Neuronal stem cell (in vitro differentiated cells): ENCODE measurements at regions not wholly inside any gene's neighbourhood (a gene's known extent, or its start where the extent isn't known, plus 50 kb on each side); places are given as distances from the start of the nearest gene placed in this dataset.
A peak's percentile ranks its signal among the peaks of the same experiment; 100 is the strongest.

Experiments
- DNase-seq: peaks from one replicate; pipeline ENCODE4 v3.0.0-alpha.2; 2013; ENCODE audit warnings: low spot score
- H2AFZ ChIP-seq: one replicate; pipeline ENCODE4 v1.6.1; 2013; ENCODE audit warnings: mild to moderate bottlenecking, low read length, inconsistent platforms
- H2AK5ac ChIP-seq: 2 replicates; pipeline ENCODE4 v1.6.1; 2013; ENCODE audit warnings: low read depth, mild to moderate bottlenecking, inconsistent platforms, low read length, moderate library complexity, mixed read lengths
- H2BK120ac ChIP-seq: 2 replicates; pipeline ENCODE4 v1.6.1; 2013; ENCODE audit warnings: low read depth, mild to moderate bottlenecking, inconsistent platforms, low read length, moderate library complexity, mixed read lengths
- H2BK12ac ChIP-seq: one replicate; pipeline ENCODE4 v1.6.1; 2013; ENCODE audit warnings: low read length, inconsistent platforms
- H2BK15ac ChIP-seq: 2 replicates; pipeline ENCODE4 v1.6.1; 2013; ENCODE audit warnings: mild to moderate bottlenecking, low read length, inconsistent platforms, mixed read lengths
- H2BK5ac ChIP-seq: one replicate; pipeline ENCODE4 v1.6.1; 2013; ENCODE audit warnings: inconsistent platforms, mild to moderate bottlenecking, low read length, moderate library complexity
- H3K14ac ChIP-seq: one replicate; pipeline ENCODE4 v1.6.1; 2013; ENCODE audit warnings: low read length, inconsistent platforms
- H3K18ac ChIP-seq: 2 replicates; pipeline ENCODE4 v1.6.1; 2013; ENCODE audit warnings: low read length, inconsistent platforms
- H3K23ac ChIP-seq: 2 replicates; pipeline ENCODE4 v1.6.1; 2013; ENCODE audit warnings: low read depth, mild to moderate bottlenecking, mixed read lengths, low read length, inconsistent platforms; ENCODE audit not compliant: poor library complexity
- H3K27ac ChIP-seq: replicated peaks from 3 replicates; pipeline ENCODE4 v1.5.1; 2013; ENCODE audit warnings: low read length, inconsistent platforms
- H3K27me3 ChIP-seq, 3 experiments: 2 replicates each; pipeline ENCODE4 v1.6.1; 2013; ENCODE audit warnings: low read length in 3 of 3, mild to moderate bottlenecking in 2 of 3, inconsistent platforms in 1 of 3, low read depth in 1 of 3, mixed read lengths in 1 of 3, moderate library complexity in 1 of 3; ENCODE audit not compliant: control insufficient read depth in 3 of 3, insufficient read depth in 3 of 3
- H3K36me3 ChIP-seq, 2 donors: replicated peaks in 1 of 2; 2 replicates each; pipeline ENCODE4 v1.6.1; 2013; ENCODE audit warnings: low read length in 2 of 2; ENCODE audit not compliant: control insufficient read depth in 2 of 2, insufficient read depth in 2 of 2
- H3K4ac ChIP-seq: 2 replicates; pipeline ENCODE4 v1.6.1; 2013; ENCODE audit warnings: inconsistent platforms, mild to moderate bottlenecking, low read length, moderate library complexity
- H3K4me1 ChIP-seq, 2 donors: 1 replicate in 1 of 2; 2 replicates in 1 of 2; pipeline ENCODE4 v1.6.1; 2013; ENCODE audit warnings: low read length in 2 of 2, low read depth in 1 of 2; ENCODE audit not compliant: control insufficient read depth in 2 of 2, insufficient read depth in 1 of 2
- H3K4me2 ChIP-seq: one replicate; pipeline ENCODE4 v1.6.1; 2013; ENCODE audit warnings: mild to moderate bottlenecking, low read length, inconsistent platforms; ENCODE audit not compliant: insufficient read depth, poor library complexity, severe bottlenecking
- H3K4me3 ChIP-seq, 2 donors: 2 replicates each; pipeline ENCODE4 v1.5.1; 2013; ENCODE audit warnings: low read length in 2 of 2, mild to moderate bottlenecking in 2 of 2, inconsistent platforms in 1 of 2, moderate library complexity in 1 of 2
- H3K79me1 ChIP-seq: one replicate; pipeline ENCODE4 v1.6.1; 2013; ENCODE audit warnings: low read depth, mild to moderate bottlenecking, inconsistent platforms, low read length, moderate library complexity
- H3K9ac ChIP-seq: one replicate; pipeline ENCODE4 v1.6.1; 2013; ENCODE audit warnings: mild to moderate bottlenecking, low read depth, low read length, inconsistent platforms; ENCODE audit not compliant: poor library complexity
- H3K9me3 ChIP-seq, 2 donors: replicated peaks in 1 of 2; 2 replicates each; pipeline versions ENCODE3 to v1.6.1; 2013; ENCODE audit warnings: low read length in 2 of 2, mild to moderate bottlenecking in 2 of 2, inconsistent platforms in 1 of 2, low read depth in 1 of 2, mixed read lengths in 1 of 2, moderate library complexity in 1 of 2; ENCODE audit not compliant: control insufficient read depth in 2 of 2, insufficient read depth in 1 of 2
- H4K8ac ChIP-seq: one replicate; pipeline ENCODE4 v1.6.1; 2013; ENCODE audit warnings: low read depth, mild to moderate bottlenecking, inconsistent platforms, low read length, moderate library complexity
- H4K91ac ChIP-seq: one replicate; pipeline ENCODE4 v1.6.1; 2013; ENCODE audit warnings: low read length, low read depth, mild to moderate bottlenecking, inconsistent platforms; ENCODE audit not compliant: poor library complexity
- WGBS, 2 donors: extraction: QIAGEN DNeasy Blood & Tissue Kit; methylation state at CpG; one replicate each; pipeline ENCODE4 v1.1.7; 2013; ENCODE audit warnings: missing lambda C conversion rate in 2 of 2, mixed read lengths in 1 of 2; ENCODE audit not compliant: insufficient read length in 2 of 2, insufficient replicate concordance in 1 of 2; ENCODE audit errors: extremely low coverage in 2 of 2; 5-methylcytosine and 5-hydroxymethylcytosine counted together

- H3K23ac ChIP-seq, result no peak overlapping the region
- no CpG with 5 or more reads among the region's 6 CpGs for WGBS, 2 donors
- H2AFZ ChIP-seq, result no peak overlapping the region
- no peak overlapping the region for H4K91ac ChIP-seq
- H3K27me3 ChIP-seq, result no peaks in the 10 kb centered on the region
- no peak overlapping the region for H4K8ac ChIP-seq
- no peaks in the 10 kb centered on the region for H3K9me3 ChIP-seq
- H3K4me2 ChIP-seq, result no peak overlapping the region
- H3K27ac ChIP-seq, result no peak overlapping the region
- no peak for DNase-seq
- no peak overlapping the region for H3K14ac ChIP-seq
- H2AK5ac ChIP-seq, result no peak overlapping the region
- H3K36me3 ChIP-seq, result no peaks in the 10 kb centered on the region
- no peak overlapping the region for H3K9ac ChIP-seq
- H3K18ac ChIP-seq, result no peak overlapping the region
- no peak overlapping the region for H2BK120ac ChIP-seq
- no peaks in the 10 kb centered on the region for H3K79me1 ChIP-seq
- no peak overlapping the region for H2BK5ac ChIP-seq
- H3K4ac ChIP-seq, result no peak overlapping the region
- no peak overlapping the region for H2BK15ac ChIP-seq
- H3K4me1 ChIP-seq, result no peaks in the 10 kb centered on the region
- no peak overlapping the region for H3K4me3 ChIP-seq
- H2BK12ac ChIP-seq, result no peak overlapping the region
These were observed 247.7 kb upstream of the RFX3 start for GRCh38 chr9:3773362-3774060.

GRCh38 chr9:3769646-3770045, 243.8 kb upstream of the RFX3 start:
- H3K14ac ChIP-seq, result no peak overlapping the region
- H4K91ac ChIP-seq, result no peak overlapping the region
- no peak overlapping the region for H2AFZ ChIP-seq
- H4K8ac ChIP-seq, result no peak overlapping the region
- H3K27ac ChIP-seq, result no peak overlapping the region
- WGBS, 2 donors, result no CpG with 5 or more reads among the region's 4 CpGs
- no peaks in the 10 kb centered on the region for H3K27me3 ChIP-seq
- H3K4ac ChIP-seq, result no peak overlapping the region
- H3K79me1 ChIP-seq, result no peaks in the 10 kb centered on the region
- H3K23ac ChIP-seq, result no peak overlapping the region
- no peak overlapping the region for H2BK5ac ChIP-seq
- no peak overlapping the region for H2AK5ac ChIP-seq
- H3K4me2 ChIP-seq, result no peak overlapping the region
- no peak overlapping the region for H2BK15ac ChIP-seq
- no peaks in the 10 kb centered on the region for H3K9me3 ChIP-seq
- H3K36me3 ChIP-seq, result no peaks in the 10 kb centered on the region
- H3K4me3 ChIP-seq, result no peak overlapping the region
- no peak overlapping the region for H3K9ac ChIP-seq
- no peak overlapping the region for H3K18ac ChIP-seq
- no peak overlapping the region for H2BK12ac ChIP-seq
- H3K4me1 ChIP-seq, result peaks cover 0 to 2% of the 10 kb centered on the region in 2 donors
- no peak overlapping the region for H2BK120ac ChIP-seq
- DNase-seq, result no peak

GRCh38 chr9:3768712-3769457, 243.1 kb upstream of the RFX3 start:
- H2BK120ac ChIP-seq, result no peak overlapping the region
- H4K8ac ChIP-seq, result no peak overlapping the region
- H3K18ac ChIP-seq, result no peak overlapping the region
- no CpG with 5 or more reads among the region's 5 CpGs for WGBS, 2 donors
- H3K9me3 ChIP-seq, result no peaks in the 10 kb centered on the region
- no peak overlapping the region for H3K4ac ChIP-seq
- H3K4me1 ChIP-seq, result peaks cover 0 to 2% of the 10 kb centered on the region in 2 donors
- H2AFZ ChIP-seq, result peak overlapping the region; percentile 8
- no peak overlapping the region for H3K14ac ChIP-seq
- H3K27me3 ChIP-seq, result no peaks in the 10 kb centered on the region
- H2BK12ac ChIP-seq, result no peak overlapping the region
- no peak overlapping the region for H3K27ac ChIP-seq
- no peak overlapping the region for H3K23ac ChIP-seq
- no peak overlapping the region for H2BK5ac ChIP-seq
- no peak overlapping the region for H2BK15ac ChIP-seq
- H3K79me1 ChIP-seq, result no peaks in the 10 kb centered on the region
- no peak overlapping the region for H3K4me3 ChIP-seq
- no peaks in the 10 kb centered on the region for H3K36me3 ChIP-seq
- H4K91ac ChIP-seq, result no peak overlapping the region
- H3K4me2 ChIP-seq, result no peak overlapping the region
- H3K9ac ChIP-seq, result no peak overlapping the region
- H2AK5ac ChIP-seq, result no peak overlapping the region
- no peak for DNase-seq

GRCh38 chr9:3768286-3768685, 242.5 kb upstream of the RFX3 start:
- Histone ChIP-seq H2BK12ac (no peak overlapping the region), H3K4ac (no peak overlapping the region), H3K27ac (no peak overlapping the region), H3K23ac (no peak overlapping the region), H2BK15ac (no peak overlapping the region), H3K79me1 (no peaks in the 10 kb centered on the region), H3K18ac (no peak overlapping the region), H2BK5ac (no peak overlapping the region), H4K8ac (no peak overlapping the region), H3K36me3 (no peaks in the 10 kb centered on the region), H3K14ac (no peak overlapping the region), H3K4me1 (peaks cover 0 to 2% of the 10 kb centered on the region in 2 donors), H4K91ac (no peak overlapping the region), H2AK5ac (no peak overlapping the region), H3K27me3 (no peaks in the 10 kb centered on the region), H3K9ac (no peak overlapping the region), H3K4me3 (no peak overlapping the region), H2AFZ (no peak overlapping the region), H3K4me2 (no peak overlapping the region), H3K9me3 (peaks cover 0 to 5% of the 10 kb centered on the region in 2 donors), H2BK120ac (no peak overlapping the region)
- DNase-seq, result no peak
- WGBS, 2 donors, result no CpG with 5 or more reads among the region's 5 CpGs
